ENCODE measurements at regions not wholly inside any gene's neighbourhood (a gene's known extent, or its start where the extent isn't known, plus 50 kb on each side); places are given as distances from the start of the nearest gene placed in this dataset.

- no peaks in the 10 kb centered on the region for H3K27me3 ChIP-seq (ENCODE audit: insufficient read depth, poor library complexity, severe bottlenecking)
- TF ChIP-seq GABPA (IDR thresholded peaks at IDR 0.05; ENCODE audit: low read depth) (no peak), REST (IDR thresholded peaks at IDR 0.05; ENCODE audit: insufficient replicate concordance, low read depth) (no peak), CTCF (IDR thresholded peaks at IDR 0.05; ENCODE audit: insufficient read depth, low read length) (no peak), SPI1 (IDR thresholded peaks at IDR 0.05; ENCODE audit: borderline replicate concordance, low read depth) (no peak), POLR2AphosphoS5 (IDR thresholded peaks at IDR 0.05; ENCODE audit: low read depth) (no peak)
- DNase-seq (ENCODE audit: low read depth in 1 of 2, low spot score in 1 of 2), result no peak
- H3K27ac ChIP-seq (replicated peaks), result no peak overlapping the region
- no peak overlapping the region for H3K4me3 ChIP-seq (replicated peaks; ENCODE audit: insufficient read depth, low read length)
These were observed 80.1 kb upstream of the PTGFR start for GRCh38 chr1:78410643-78411042.

- no peak for DNase-seq (ENCODE audit: low read depth in 1 of 2, low spot score in 1 of 2)
- Histone ChIP-seq H3K27me3 (ENCODE audit: insufficient read depth, poor library complexity, severe bottlenecking) (no peaks in the 10 kb centered on the region), H3K27ac (replicated peaks) (no peak overlapping the region), H3K4me3 (replicated peaks; ENCODE audit: insufficient read depth, low read length) (no peak overlapping the region)
- TF ChIP-seq CTCF (IDR thresholded peaks at IDR 0.05; ENCODE audit: insufficient read depth, low read length), result no peak
- TF ChIP-seq REST (IDR thresholded peaks at IDR 0.05; ENCODE audit: insufficient replicate concordance, low read depth), result no peak
- no peak for TF ChIP-seq SPI1 (IDR thresholded peaks at IDR 0.05; ENCODE audit: borderline replicate concordance, low read depth)
- no peak for TF ChIP-seq POLR2AphosphoS5 (IDR thresholded peaks at IDR 0.05; ENCODE audit: low read depth)
- TF ChIP-seq GABPA (IDR thresholded peaks at IDR 0.05; ENCODE audit: low read depth), result no peak
These were observed 79.1 kb upstream of the PTGFR start for GRCh38 chr1:78411707-78412106.

DNA sequence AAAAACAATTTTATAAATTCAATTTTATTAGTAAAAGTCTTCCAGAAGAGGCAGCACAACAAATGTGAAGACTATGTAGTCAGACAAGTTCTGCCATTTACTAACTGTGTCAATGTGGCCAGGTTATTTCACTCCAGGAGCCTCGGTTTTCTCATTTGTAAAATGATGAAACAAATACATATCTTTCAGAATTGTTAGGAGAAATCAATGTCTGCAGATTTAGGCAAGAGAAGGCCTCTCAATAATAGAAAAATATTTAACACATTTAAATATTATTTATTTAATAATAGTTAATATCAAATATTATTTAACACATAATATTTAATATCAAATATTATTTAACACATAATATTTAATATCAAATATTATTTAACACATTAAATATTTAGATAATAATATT is 75.6 kb upstream of the PTGFR start:
- no peak overlapping the region for H3K27ac ChIP-seq (replicated peaks)
- H3K27me3 ChIP-seq (ENCODE audit: insufficient read depth, poor library complexity, severe bottlenecking), result no peaks in the 10 kb centered on the region
- no peak for TF ChIP-seq SPI1 (IDR thresholded peaks at IDR 0.05; ENCODE audit: borderline replicate concordance, low read depth)
- no peak for TF ChIP-seq GABPA (IDR thresholded peaks at IDR 0.05; ENCODE audit: low read depth)
- no peak for TF ChIP-seq POLR2AphosphoS5 (IDR thresholded peaks at IDR 0.05; ENCODE audit: low read depth)
- TF ChIP-seq CTCF (IDR thresholded peaks at IDR 0.05; ENCODE audit: insufficient read depth, low read length), result no peak
- no peak for TF ChIP-seq REST (IDR thresholded peaks at IDR 0.05; ENCODE audit: insufficient replicate concordance, low read depth)
- H3K4me3 ChIP-seq (replicated peaks; ENCODE audit: insufficient read depth, low read length), result no peak overlapping the region
- no peak for DNase-seq (ENCODE audit: low read depth in 1 of 2, low spot score in 1 of 2)

All from HL-60 (cell line).